ENCODE measurements at regions not wholly inside any gene's neighbourhood (a gene's known extent, or its start where the extent isn't known, plus 50 kb on each side); places are given as distances from the start of the nearest gene placed in this dataset.

- TF ChIP-seq ZFYVE20 (CRISPR knock-in tag; IDR thresholded peaks at IDR 0.05; ENCODE audit: borderline replicate concordance, low read depth) (no peak), IKZF1 (IDR thresholded peaks at IDR 0.05) (no peak), POLR2A (IDR thresholded peaks at IDR 0.05; ENCODE audit: insufficient read depth in 1 of 2, low read depth in 2 of 2, low read length in 2 of 2) (no peak), NR2F1 (CRISPR knock-in tag; IDR thresholded peaks at IDR 0.05) (no peak), ARID3A (IDR thresholded peaks at IDR 0.05; ENCODE audit: low read depth, low read length) (no peak), STAG1 (CRISPR knock-in tag; IDR thresholded peaks at IDR 0.05) (peak; percentile 77), ELF3 (CRISPR knock-in tag; IDR thresholded peaks at IDR 0.05) (no peak), ZKSCAN1 (IDR thresholded peaks at IDR 0.05; ENCODE audit: low read length) (no peak), MAFG (CRISPR knock-in tag; IDR thresholded peaks at IDR 0.05) (peak; percentile 82), KAT7 (CRISPR knock-in tag; IDR thresholded peaks at IDR 0.05; ENCODE audit: borderline replicate concordance) (no peak), CHCHD3 (CRISPR knock-in tag; IDR thresholded peaks at IDR 0.05) (no peak), EHMT2 (IDR thresholded peaks at IDR 0.05; ENCODE audit: borderline replicate concordance, low read depth, low read length) (no peak), MLX (CRISPR knock-in tag; IDR thresholded peaks at IDR 0.05) (no peak), PBX2 (CRISPR knock-in tag; IDR thresholded peaks at IDR 0.05) (no peak), NFYB (CRISPR knock-in tag; IDR thresholded peaks at IDR 0.05) (no peak), PRPF4 (IDR thresholded peaks at IDR 0.05; ENCODE audit: low read depth, low read length, poor library complexity, severe bottlenecking) (no peak), GZF1 (CRISPR knock-in tag; IDR thresholded peaks at IDR 0.05) (no peak), GTF2F1 (IDR thresholded peaks at IDR 0.05; ENCODE audit: low read length) (no peak), GFI1 (CRISPR knock-in tag; IDR thresholded peaks at IDR 0.05; ENCODE audit: borderline replicate concordance) (0 out of 2 replicates have a peak, but pooled peaks have one; percentile 24), ZFY (CRISPR knock-in tag; IDR thresholded peaks at IDR 0.05) (no peak), SMARCC2 (IDR thresholded peaks at IDR 0.05) (no peak), ELF1 (CRISPR knock-in tag; IDR thresholded peaks at IDR 0.05) (no peak), TCF7 (IDR thresholded peaks at IDR 0.05; ENCODE audit: low read depth) (no peak), SMC3 (IDR thresholded peaks at IDR 0.05; ENCODE audit: low read length) (peak; percentile 51; the same call in 1 of the 2 replicates), RBM22 (optimal IDR thresholded peaks at IDR 0.05; ENCODE audit: low read length) (no peak), ZFX (CRISPR knock-in tag; IDR thresholded peaks at IDR 0.05; ENCODE audit: low read depth) (no peak), ZNF253 (CRISPR knock-in tag; IDR thresholded peaks at IDR 0.05; ENCODE audit: borderline replicate concordance) (no peak), SIN3B (IDR thresholded peaks at IDR 0.05; ENCODE audit: low read length) (no peak)
These were observed 121.9 kb upstream of the ZFP64 start (continued) for GRCh38 chr20:52313341-52313963.
